Breast epithelium (tissue), 3 donors: ENCODE measurements at regions not wholly inside any gene's neighbourhood (a gene's known extent, or its start where the extent isn't known, plus 50 kb on each side); places are given as distances from the start of the nearest gene placed in this dataset.

Experiments used
- POLR2A ChIP-seq: fragments of 450-650 bp; IDR thresholded peaks from one replicate; pipeline ENCODE4 v1.6.1; 2016; ENCODE audit warnings: antibody characterized with exemption, mild to moderate bottlenecking, moderate library complexity
- TF ChIP-seq, protein P1 (sequence below), 3 donors: fragments of 450-650 bp; IDR thresholded peaks; one replicate each; pipeline ENCODE4 v1.5.1; 2016 to 2017; ENCODE audit warnings: antibody characterized with exemption in 3 of 3, mild to moderate bottlenecking in 3 of 3, moderate library complexity in 3 of 3

DNA sequence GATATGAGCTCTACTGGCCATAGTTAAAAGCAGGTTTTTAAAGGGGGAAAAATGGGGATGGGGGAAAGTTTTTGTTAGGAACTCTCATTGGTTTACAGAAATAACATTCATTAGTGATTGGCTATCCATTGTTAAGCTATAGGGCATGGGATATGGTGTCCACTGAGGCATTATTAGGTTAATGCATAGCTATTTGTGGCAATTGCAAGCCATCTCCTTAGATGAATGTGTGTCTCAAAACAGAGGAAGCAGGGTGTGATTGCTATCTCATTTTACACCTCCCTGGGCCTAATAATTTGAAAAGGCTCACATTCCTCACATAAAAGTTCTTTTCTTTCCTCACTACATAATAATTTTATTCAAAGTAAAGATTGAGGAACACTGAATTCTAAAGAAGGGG lies 396.6 kb downstream of the TAFA4 start:
- TF ChIP-seq POLR2A: no peak
- TF ChIP-seq, protein P1, sequence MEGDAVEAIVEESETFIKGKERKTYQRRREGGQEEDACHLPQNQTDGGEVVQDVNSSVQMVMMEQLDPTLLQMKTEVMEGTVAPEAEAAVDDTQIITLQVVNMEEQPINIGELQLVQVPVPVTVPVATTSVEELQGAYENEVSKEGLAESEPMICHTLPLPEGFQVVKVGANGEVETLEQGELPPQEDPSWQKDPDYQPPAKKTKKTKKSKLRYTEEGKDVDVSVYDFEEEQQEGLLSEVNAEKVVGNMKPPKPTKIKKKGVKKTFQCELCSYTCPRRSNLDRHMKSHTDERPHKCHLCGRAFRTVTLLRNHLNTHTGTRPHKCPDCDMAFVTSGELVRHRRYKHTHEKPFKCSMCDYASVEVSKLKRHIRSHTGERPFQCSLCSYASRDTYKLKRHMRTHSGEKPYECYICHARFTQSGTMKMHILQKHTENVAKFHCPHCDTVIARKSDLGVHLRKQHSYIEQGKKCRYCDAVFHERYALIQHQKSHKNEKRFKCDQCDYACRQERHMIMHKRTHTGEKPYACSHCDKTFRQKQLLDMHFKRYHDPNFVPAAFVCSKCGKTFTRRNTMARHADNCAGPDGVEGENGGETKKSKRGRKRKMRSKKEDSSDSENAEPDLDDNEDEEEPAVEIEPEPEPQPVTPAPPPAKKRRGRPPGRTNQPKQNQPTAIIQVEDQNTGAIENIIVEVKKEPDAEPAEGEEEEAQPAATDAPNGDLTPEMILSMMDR (IDR thresholded peaks at IDR 0.05): no peak
